D341Med (cell line): ENCODE measurements at regions not wholly inside any gene's neighbourhood (a gene's known extent, or its start where the extent isn't known, plus 50 kb on each side); places are given as distances from the start of the nearest gene placed in this dataset.
"Not testable (repeated sequence)": the region's sequence is repeated elsewhere in the genome, so short reads cannot be mapped to it uniquely, and the experiment has no call there.

Experiments used
- DNase-seq: peaks from one replicate; pipeline ENCODE4 v3.0.0; 2012; ENCODE audit warnings: low spot score

GRCh38 chrX:77003530-77003929, 443.7 kb upstream of the FGF16 start:
- DNase-seq, result no peak

- no peak for DNase-seq
Measured at GRCh38 chrX:77003956-77004355, 443.2 kb upstream of the FGF16 start.

- DNase-seq, result no peak
Measured at GRCh38 chrX:77009691-77010090, 437.5 kb upstream of the FGF16 start.

DNA sequence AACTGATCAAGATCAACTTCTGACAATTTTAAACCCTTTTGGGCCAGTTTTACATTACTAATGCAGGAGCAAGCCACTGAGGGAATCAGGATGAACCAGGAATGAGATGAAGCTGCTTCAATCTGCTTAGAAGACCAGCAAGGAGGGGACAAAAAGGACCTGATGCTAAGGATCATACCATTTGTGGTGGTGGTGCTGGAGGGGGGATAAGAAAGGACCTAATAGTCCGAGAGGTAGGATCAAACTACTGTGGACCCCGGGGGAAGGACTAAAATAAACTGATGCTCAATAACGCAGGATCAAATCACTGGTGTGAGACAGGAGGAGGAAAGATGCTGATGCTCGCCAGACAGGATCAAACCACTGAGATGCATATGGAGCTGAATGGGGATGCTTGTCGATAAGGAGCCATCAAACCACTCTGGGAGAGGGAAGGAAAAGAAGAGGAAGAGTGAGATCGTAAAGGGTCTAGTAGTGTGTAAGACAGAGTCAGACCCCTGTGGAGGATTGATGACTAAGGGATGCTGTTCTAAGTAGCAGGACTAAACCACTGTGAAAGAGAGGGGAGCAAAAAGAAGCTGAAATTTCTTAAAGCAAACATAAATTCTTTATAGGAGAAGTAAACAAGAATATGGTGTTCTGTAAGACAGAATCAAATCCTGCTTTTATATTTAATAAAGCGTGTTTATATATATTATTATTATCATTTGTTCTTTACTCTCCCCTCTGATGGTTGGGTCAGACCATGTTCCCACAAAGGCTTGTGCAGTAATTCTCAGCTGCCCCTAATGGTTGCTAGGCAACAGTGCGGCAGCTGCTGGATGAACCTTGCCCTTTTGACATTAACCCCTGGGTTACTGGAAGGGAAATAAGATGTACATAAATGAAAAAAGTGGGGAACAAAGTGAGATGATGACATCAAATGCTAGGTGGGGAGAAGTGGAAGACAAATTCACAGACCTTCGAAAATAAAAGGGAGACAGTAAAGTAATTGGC, 432.5 kb upstream of the FGF16 start:
- no peak for DNase-seq

- DNase-seq, result no peak
Measured at GRCh38 chrX:77017093-77017492, 430.1 kb upstream of the FGF16 start.

DNA sequence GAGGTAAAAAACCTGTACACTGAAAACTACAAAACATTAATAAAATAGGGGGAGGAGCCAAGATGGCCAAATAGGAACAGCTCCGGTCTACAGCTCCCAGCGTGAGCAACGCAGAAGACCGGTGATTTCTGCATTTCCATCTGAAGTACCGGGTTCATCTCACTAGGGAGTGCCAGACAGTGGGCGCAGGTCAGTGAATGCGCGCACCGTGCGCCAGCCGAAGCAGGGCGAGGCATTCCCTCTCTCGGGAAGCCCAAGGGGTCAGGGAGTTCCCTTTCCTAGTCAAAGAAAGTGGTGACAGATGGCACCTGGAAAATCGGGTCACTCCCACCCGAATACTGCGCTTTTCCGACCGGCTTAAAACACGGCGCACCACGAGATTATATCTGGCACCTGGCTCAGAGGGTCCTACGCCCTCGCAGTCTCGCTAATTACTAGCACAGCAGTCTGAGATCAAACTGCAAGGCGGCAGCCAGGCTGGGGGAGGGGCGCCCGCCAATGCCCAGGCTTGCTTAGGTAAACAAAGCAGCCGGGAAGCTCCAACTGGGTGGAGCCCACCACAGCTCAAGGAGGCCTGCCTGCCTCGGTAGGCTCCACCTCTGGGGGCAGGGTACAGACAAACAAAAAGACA, 400.9 kb upstream of the FGF16 start:
- DNase-seq, result not testable (repeated sequence)

DNA sequence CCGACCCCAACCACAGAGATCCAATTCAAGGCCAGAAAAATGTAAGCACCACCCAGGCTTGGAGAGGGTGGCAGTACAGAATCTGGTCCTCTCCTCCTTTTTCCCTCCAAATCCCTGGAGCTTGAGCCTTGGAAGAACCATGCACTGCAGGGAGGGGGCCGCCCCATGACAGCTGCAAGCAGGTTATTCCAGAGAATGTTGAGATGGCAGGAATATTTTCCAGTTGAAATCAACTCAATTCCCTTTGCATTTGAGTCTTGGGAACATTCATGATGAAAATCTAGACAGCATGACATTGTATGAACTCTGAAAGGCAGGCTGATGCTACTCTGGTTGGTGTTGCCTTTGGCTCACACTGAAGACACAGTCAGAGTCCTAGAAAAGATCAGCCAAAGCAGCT, 386.6 kb upstream of the FGF16 start:
- DNase-seq, result no peak

DNA sequence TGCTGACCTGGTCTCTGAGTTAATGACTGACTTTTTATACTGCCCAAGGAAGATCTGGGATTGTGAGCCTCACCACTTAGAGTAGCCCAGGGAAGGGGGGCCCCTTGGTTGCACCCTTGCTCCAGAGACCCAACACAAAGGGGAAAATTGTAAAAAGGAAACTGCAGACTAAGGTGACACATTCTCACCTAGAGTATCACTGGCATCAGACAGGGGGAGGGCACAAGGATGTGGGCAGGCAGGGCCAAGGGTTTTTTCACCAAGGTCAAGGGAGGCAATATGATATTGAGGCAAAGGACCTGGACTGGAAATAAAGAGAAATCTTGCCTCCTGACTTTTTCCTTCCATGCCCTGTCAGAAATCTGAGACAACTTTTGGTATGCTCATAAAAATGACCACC, 386.2 kb upstream of the FGF16 start:
- DNase-seq, result no peak

GRCh38 chrX:77061545-77061944, 385.6 kb upstream of the FGF16 start:
- DNase-seq, result no peak

DNA sequence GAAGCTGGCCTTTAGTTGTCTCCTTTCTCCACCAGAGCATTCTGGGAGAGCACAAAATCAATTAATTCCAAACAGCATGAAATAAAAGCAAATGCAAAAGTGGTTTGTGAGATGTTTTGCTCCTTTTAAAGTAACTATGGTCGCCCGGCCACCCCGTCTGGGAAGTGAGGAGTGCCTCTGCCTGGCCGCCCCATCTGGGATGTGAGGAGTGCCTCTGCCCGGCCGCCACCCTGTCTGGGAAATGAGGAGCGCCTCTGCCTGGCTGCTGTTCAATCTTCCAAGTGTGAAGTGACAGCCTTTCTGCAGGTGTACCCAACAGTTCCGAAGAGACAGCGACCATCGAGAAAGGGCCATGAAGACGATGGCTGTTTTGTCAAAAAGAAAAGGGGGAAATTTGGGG, 381.3 kb upstream of the FGF16 start:
- DNase-seq, result no peak

- no peak for DNase-seq
Measured at GRCh38 chrX:77070202-77070918, 376.8 kb upstream of the FGF16 start.

GRCh38 chrX:77076896-77077295, 370.3 kb upstream of the FGF16 start:
- DNase-seq, result no peak

DNA sequence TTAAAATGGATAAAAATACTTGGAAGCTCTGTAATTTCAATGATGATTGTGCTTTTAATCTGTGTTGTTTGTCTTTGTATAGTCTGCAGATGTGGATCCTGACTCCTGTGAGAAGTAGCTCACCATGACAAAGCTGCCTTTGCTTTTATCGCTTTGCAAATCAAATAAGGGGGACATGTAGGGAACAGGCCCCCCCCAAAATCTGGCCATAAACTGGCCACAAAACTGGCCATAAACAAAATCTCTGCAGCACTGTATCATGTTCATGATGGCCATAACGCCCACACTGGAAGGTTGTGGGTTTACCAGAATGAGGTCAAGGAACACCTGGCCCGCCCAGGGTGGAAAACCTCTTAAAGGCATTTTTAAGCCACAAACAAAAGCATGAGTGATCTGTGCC, 366.0 kb upstream of the FGF16 start:
- DNase-seq, result not testable (repeated sequence)

DNA sequence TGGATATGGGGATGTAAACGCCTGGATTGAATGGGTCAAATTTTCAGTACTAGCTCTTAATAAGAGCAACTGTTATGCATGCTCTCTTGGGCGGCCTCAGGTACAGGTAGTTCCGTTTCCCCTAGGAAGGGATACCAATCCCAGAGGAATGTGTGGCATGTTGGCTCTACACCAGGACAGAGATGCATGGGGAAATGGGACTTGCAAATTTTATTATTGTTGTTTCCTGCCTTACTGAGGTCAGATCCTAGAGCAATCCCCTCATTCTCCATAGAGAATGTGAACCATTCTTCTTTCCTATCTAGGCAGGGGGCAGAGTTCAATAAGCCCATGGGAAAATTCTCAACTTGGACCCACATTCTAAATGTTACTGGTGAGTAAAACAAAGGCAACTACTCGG, 361.8 kb upstream of the FGF16 start:
- no peak for DNase-seq

- DNase-seq, result no peak
Measured at GRCh38 chrX:77087529-77088169, 359.5 kb upstream of the FGF16 start.

- no peak for DNase-seq
Measured at GRCh38 chrX:77088233-77088632, 359.0 kb upstream of the FGF16 start.

GRCh38 chrX:77114501-77114900, 332.7 kb upstream of the FGF16 start:
- DNase-seq, result no peak

DNA sequence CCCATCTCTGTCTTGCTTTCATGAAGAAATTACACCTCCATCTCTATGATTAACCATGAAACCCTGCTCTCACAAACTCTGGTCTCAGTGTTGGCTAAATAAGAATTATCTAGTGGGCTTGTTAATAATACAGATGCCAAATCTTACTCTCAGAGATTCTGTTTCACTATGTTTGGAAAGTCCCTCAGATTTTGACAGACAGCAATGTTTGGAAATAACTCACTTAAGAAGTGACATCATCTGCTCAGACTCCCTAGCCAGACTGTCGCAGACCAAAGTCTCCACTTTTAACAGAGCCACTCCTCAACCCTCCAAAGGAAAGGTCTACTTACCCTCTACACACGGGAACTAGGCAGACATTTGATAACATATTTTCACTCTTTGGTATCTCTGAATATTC, 328.5 kb upstream of the FGF16 start:
- DNase-seq, result no peak

- DNase-seq, result no peak
Measured at GRCh38 chrX:77119706-77120105, 327.5 kb upstream of the FGF16 start.

- DNase-seq, result not testable (repeated sequence)
Measured at GRCh38 chrX:77123917-77124316, 323.3 kb upstream of the FGF16 start.

- DNase-seq, result not testable (repeated sequence)
Measured at GRCh38 chrX:77127571-77127970, 319.6 kb upstream of the FGF16 start.

GRCh38 chrX:77143907-77144306, 303.3 kb upstream of the FGF16 start:
- no peak for DNase-seq
